HCT116 (cell line): ENCODE measurements at regions not wholly inside any gene's neighbourhood (a gene's known extent, or its start where the extent isn't known, plus 50 kb on each side); places are given as distances from the start of the nearest gene placed in this dataset.
"Not testable (repeated sequence)": the region's sequence is repeated elsewhere in the genome, so short reads cannot be mapped to it uniquely, and the experiment has no call there.

Source experiments
- CBX3 ChIP-seq: IDR thresholded peaks from 2 replicates; pipeline ENCODE4 v1.6.1; 2012; ENCODE audit warnings: low read depth
- CEBPB ChIP-seq: IDR thresholded peaks from 2 replicates; pipeline ENCODE4 v1.6.1; 2012; ENCODE audit warnings: low read depth
- EZH2 ChIP-seq: fragments of 200-600 bp; sonication (generic); IDR thresholded peaks from 2 replicates; pipeline ENCODE4 v1.6.1; 2017; ENCODE audit warnings: antibody characterized with exemption, mixed run types
- EZH2phosphoT487 ChIP-seq: fragments of 200-600 bp; IDR thresholded peaks from 2 replicates; pipeline ENCODE4 v1.6.1; 2018; ENCODE audit warnings: antibody characterized with exemption, borderline replicate concordance
- POLR2A ChIP-seq: IDR thresholded peaks from 2 replicates; pipeline ENCODE4 v1.7.0; 2011; ENCODE audit warnings: borderline replicate concordance; ENCODE audit not compliant: insufficient read depth, insufficient read length; ENCODE audit errors: extremely low read depth
- POLR2AphosphoS5 ChIP-seq: IDR thresholded peaks from 2 replicates; pipeline ENCODE4 v1.6.1; 2011; ENCODE audit warnings: mild to moderate bottlenecking, low read depth, low read length, moderate library complexity
- SP1 ChIP-seq: IDR thresholded peaks from 2 replicates; pipeline ENCODE4 v1.6.1; 2012; ENCODE audit warnings: low read depth
- TCF7L2 ChIP-seq: IDR thresholded peaks from 2 replicates; pipeline ENCODE4 v1.7.0; 2011; ENCODE audit warnings: borderline replicate concordance, inconsistent platforms; ENCODE audit not compliant: insufficient read depth, insufficient read length; ENCODE audit errors: extremely low read depth
- YY1 ChIP-seq: IDR thresholded peaks from 2 replicates; pipeline ENCODE4 v1.6.1; 2011; ENCODE audit warnings: low read length, low read depth, moderate library complexity, mild to moderate bottlenecking; ENCODE audit not compliant: insufficient replicate concordance; ENCODE audit errors: extremely low read depth
- ZNF274 ChIP-seq: fragments of 200-500 bp; sonication (Bioruptor generic); IDR thresholded peaks from 2 replicates; pipeline ENCODE4 v1.6.1; 2014; ENCODE audit warnings: mild to moderate bottlenecking, low read depth, low read length, inconsistent platforms
- TF ChIP-seq, protein P1 (sequence below), 3 experiments: fragments of 200-600 bp in 1 of 3; sonication (generic) in 1 of 3; IDR thresholded peaks in 2 of 3; conservative IDR thresholded peaks in 1 of 3; 2 replicates each; pipeline ENCODE4 v1.5.1; 2012 to 2017; ENCODE audit warnings: low read depth in 2 of 3, low read length in 2 of 3, antibody characterized with exemption in 1 of 3, borderline replicate concordance in 1 of 3, control low read depth in 1 of 3, mild to moderate bottlenecking in 1 of 3, mixed read lengths in 1 of 3, mixed run types in 1 of 3, moderate library complexity in 1 of 3; ENCODE audit not compliant: insufficient read depth in 1 of 3
- TF ChIP-seq, protein P2 (sequence below): IDR thresholded peaks from 2 replicates; pipeline ENCODE4 v1.6.1; 2012

DNA sequence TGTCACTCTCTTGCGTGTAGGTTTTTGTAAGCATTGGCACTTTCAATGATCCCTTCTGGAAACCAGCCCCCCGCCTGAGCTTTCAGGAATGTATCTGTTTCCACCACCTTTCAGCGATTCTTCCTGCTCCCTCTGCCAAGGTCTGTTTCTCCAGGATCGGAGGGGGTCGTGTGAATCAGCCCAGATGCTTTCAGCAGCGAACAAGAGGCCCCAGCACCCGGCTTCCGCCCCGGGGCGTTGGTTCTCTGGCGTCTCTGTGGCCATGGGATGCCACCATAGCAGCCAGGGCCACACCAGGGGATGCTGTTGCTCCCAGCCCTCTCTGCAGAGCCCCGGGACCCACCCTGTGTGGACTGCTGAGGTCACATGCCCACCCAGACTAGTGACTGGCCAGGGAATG is 4088.2 kb upstream of the TPTE start:
- TF ChIP-seq, protein P1, sequence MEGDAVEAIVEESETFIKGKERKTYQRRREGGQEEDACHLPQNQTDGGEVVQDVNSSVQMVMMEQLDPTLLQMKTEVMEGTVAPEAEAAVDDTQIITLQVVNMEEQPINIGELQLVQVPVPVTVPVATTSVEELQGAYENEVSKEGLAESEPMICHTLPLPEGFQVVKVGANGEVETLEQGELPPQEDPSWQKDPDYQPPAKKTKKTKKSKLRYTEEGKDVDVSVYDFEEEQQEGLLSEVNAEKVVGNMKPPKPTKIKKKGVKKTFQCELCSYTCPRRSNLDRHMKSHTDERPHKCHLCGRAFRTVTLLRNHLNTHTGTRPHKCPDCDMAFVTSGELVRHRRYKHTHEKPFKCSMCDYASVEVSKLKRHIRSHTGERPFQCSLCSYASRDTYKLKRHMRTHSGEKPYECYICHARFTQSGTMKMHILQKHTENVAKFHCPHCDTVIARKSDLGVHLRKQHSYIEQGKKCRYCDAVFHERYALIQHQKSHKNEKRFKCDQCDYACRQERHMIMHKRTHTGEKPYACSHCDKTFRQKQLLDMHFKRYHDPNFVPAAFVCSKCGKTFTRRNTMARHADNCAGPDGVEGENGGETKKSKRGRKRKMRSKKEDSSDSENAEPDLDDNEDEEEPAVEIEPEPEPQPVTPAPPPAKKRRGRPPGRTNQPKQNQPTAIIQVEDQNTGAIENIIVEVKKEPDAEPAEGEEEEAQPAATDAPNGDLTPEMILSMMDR (IDR thresholded peaks at IDR 0.05 in 2 of 3, conservative IDR thresholded peaks at IDR 0.05 in 1 of 3; ENCODE audit: borderline replicate concordance in 1 of 3, insufficient read depth in 1 of 3, low read depth in 2 of 3, low read length in 2 of 3): not testable (repeated sequence)
- TF ChIP-seq EZH2, ZNF274, CBX3, POLR2A, SP1, POLR2AphosphoS5, CEBPB, TCF7L2, YY1, EZH2phosphoT487: not testable (repeated sequence)
- TF ChIP-seq, protein P2, sequence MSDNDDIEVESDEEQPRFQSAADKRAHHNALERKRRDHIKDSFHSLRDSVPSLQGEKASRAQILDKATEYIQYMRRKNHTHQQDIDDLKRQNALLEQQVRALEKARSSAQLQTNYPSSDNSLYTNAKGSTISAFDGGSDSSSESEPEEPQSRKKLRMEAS: not testable (repeated sequence)
